T-helper 2 cell treated with Interferon-gamma antibody and Interleukin-4, amounts not matched to agents 100 ng/mL and 5 ng/mL, for 36 hours (primary cell): ENCODE measurements at regions not wholly inside any gene's neighbourhood (a gene's known extent, or its start where the extent isn't known, plus 50 kb on each side); places are given as distances from the start of the nearest gene placed in this dataset.

Source experiments
- intact Hi-C: fragments of 100-400 bp; cut with micrococcal nuclease; formaldehyde crosslinking; loops from one replicate; pipeline ENCODE4 v1.15.1; 2023

DNA sequence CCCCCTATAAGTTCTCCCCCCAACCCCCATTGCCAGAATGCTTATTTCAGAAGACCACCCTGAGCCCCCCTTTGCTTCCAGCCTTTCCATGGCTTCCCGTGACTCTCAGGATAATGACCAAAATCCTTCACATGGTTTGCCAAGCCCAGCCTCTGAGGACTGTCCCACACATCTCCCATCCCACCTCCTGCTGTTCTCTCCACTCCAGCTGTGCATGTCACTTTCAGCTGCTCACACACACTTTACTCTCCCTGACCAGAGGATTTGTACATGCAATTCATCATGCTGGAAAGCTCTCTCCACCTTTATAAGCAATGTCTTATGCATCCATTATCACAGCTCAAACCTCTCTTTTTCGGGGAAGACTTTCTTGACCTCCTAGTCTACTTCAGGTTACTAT lies 164.2 kb downstream of the PRL start:
- intact Hi-C loops, result no loop called here

DNA sequence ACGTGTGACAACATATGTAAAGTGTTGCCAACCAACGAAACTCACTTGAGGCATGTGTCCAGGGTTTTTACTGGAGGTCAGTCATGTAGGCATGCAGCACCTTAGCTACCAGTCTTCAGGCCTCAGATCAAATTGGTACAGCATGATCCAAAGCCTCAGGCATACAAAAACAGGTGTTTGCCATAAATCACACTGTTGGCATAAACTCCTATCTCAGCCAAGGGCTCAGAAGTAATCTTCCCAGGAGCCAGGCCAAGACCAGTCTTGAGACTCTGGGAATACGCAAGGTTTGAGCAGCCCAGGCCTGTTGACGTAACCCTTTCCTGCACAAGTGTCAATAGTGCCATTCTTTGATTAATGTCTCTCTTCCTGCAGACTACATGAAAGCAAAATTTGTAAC lies 163.5 kb downstream of the PRL start:
- intact Hi-C loops, result no loop called here

DNA sequence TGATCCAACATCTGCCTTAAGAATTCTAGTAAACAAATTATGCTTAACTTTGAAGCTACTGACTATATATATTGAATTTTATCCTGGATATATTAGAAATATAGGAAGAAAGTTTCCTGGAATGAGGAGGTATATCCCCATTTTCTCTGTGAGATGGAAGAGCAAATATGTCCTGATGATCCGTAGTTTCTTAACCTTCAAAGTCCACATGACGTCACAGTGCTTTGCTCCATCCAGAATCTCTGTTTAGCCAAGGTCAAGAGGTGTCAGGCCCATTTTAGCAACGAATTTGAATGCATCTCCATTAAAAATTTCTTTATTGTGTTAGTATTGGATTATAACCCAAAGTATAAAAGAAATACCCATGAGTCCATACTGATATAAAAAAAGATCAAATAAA lies 162.5 kb downstream of the PRL start:
- intact Hi-C loops, result no loop called here

DNA sequence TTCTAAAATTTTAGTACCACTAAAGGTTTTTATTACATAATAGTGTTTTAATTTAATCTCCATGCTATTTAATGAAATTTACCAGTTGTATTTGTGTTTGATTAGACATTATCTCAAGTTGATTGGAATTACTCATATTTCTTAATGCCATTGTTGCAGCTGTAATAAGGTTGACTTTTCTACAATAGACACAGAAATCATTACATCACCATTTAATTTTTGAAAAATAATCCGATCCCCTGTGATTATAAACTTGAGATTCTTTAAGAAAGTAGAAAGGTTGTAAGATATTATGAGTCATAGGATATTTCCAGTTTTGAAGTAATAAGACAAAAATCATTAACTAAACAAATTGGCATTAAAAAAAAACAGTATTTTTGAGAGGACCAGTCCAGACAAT lies 161.4 kb downstream of the PRL start:
- intact Hi-C loops, result no loop called here

DNA sequence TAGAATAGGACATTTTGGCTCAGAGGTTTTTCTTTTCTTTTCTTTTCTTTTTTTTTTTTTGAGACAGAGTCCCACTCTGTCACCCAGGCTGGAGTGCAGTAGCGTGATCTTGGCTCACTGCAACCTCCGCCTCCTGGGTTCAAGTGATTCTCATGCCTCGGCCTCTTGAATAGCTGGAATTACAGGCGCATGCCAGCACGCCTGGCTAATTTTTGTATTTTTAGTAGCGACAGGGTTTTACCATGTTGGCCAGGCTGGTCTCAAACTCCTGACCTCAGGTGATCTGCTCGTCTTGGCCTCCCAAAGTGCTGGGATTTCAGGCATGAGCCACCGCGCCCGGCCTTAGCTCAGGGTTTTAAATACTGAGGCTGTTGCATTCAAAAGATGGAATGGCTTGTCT lies 156.1 kb downstream of the PRL start:
- intact Hi-C loops, result loop anchor here (10.0 kb wide), 1 partner anchor 146 kb away; no protein-coding TSS in a partner anchor

DNA sequence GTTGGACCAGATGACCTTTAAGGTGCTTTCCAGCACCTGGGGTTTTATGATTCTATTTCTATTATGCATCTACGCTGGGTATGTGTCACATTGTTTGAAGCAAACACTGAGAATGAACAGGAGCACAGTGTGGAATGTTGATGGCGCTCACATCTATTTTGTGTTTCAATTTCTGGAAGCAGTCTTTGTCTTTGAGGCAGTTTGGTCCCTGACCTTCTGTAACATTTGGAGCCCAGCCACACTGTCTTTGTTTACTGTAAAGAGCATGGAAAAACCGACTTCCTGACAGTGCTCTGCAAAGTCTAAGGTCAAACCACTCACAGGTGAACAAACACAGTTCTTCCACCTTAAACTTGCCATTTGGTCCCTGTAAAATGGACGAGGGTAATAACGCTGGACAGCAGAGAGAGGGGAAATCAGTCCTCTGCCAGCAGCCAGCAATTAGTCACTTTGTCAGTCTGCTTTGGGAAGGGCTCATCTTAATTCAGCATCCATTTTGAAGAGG lies 155.5 kb downstream of the PRL start:
- intact Hi-C loops, result loop anchor here (10.0 kb wide), 1 partner anchor 146 kb away; no protein-coding TSS in a partner anchor

DNA sequence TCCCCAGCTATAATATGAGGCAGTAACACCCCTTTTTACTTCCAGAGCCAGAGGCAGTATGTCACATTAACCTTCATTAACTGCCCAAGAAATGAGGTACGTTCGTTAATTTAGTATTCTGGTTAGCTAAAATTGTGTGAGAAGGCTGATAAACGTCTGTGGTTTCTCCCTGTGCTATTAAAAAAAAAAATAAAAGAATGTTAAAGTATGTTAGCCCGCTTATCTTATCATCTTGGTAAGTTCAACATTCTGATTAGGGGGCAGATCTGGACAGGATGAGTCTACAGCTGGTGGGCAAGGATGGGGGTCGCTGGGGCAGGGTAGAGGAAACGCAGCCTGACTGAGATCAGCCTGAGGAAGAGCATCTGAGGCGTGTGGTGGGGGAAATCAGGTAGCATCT lies 154.0 kb downstream of the PRL start:
- intact Hi-C loops, result loop anchor here (10.0 kb wide), 1 partner anchor 148 kb away; no protein-coding TSS in a partner anchor

DNA sequence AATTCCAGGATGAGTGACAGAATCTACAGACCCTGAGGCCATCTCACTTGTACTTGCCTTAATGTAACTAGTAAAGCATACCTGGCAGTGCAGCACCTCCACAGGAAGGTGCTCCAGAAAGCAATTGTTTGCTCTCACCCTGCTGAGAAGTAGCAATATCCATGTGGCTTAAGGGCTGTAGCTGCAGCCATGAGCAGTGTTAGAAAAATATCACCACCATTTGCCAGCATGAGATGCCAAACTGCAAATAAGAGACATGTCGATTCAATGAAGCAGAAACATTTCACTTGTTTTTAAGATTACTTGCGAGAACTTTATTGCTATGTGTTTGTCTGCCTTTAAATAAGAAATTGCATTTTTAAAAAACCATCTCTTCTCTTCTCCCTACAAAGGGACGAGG lies 151.5 kb downstream of the PRL start:
- intact Hi-C loops, result loop anchor here (5.0 to 10.0 kb wide), 3 partner anchors 118 to 558 kb away; no protein-coding TSS in a partner anchor

DNA sequence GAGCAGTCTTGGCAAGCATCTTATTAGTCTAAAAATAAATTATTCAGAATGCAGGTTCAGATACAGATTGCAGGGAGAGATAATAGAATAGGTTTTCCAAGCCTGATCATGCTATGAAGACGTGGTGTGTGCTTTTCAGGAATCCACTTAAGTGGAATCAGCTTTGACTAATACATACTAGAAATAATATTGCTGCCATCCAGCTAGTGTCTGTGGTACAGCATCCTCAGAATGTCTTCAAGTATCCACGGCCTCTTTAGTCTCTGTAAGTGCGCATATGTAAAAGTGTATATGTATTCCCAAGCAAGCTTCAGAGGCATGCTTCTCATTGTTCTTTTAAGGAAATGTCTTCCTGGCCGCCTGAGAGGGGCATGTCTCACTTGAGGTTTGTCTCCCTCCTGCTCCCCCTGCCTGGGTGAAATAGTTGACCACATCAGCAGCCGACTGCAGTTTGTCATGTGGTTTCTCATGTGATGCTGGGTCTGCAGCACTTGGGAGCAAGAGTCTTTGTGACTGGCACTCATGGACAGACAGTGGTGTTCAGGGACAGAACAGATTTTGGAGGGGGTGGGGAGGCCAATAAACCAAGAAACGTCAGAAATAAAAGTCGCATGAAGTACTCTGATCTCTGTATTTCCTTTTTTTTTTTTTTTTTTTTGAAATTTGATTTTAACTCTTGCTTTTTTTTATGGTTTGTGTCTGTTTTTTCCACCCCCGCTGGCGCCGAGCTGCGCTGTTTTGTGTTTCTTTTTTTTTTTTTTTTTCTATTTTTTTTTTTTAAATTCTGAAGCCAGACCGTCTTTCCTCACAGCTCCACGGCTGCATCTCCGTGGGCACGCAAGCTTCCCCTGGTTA lies 150.8 kb downstream of the PRL start:
- intact Hi-C loops, result loop anchor here (5.0 to 10.0 kb wide), 3 partner anchors 119 to 559 kb away; no protein-coding TSS in a partner anchor

DNA sequence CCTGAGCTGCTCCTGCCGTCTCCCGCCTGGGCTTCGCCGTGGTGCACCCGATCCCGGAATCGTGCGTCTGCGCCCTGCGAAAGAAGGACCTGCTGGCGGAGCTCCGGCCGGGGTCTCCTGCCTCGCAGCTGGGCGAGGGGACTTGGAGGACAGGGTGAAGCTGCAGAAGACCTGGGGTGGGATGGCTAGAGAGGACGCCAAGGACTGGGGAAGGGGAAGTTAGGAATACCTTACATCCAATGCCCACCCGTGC lies 150.2 kb downstream of the PRL start:
- intact Hi-C loops, result loop anchor here (5.0 to 10.0 kb wide), 3 partner anchors 119 to 559 kb away; no protein-coding TSS in a partner anchor

DNA sequence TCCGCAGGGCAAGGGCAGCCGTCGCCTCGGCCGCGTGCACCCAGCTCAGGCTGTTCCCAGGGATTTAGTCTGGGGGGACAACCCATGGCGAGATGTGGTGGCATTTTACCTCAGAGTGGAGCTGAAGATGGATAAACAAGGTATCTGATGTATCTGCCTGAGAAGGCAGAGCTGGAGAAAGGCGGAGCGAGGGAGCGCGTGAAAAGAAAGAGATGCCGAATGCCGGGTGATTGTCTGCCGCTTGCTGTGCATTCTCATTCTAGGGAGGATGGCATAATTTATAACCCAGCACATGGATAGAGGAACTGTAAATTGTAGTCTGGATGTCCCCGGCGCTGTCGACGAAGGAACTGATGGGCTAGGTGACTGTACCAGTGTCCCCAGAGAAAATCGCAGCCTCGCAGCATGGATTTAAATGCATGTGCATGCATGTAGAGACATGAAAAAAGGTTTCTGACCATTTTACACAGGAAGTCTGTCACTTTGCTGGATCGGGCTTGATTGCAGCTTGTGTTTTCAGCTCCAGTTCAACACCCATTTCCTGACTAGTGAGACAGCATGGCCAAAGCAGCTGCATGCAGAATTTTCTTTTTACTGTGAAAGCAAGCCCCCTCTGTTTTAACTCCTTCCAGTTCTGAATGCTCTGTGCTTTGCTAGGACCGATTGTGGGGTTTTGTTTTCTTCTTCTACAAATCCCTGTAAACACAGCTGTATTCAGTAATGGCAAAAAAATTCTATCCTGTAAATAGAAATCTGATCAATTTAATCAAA lies 149.7 kb downstream of the PRL start:
- intact Hi-C loops, result loop anchor here (5.0 to 10.0 kb wide), 3 partner anchors 120 to 560 kb away; no protein-coding TSS in a partner anchor

DNA sequence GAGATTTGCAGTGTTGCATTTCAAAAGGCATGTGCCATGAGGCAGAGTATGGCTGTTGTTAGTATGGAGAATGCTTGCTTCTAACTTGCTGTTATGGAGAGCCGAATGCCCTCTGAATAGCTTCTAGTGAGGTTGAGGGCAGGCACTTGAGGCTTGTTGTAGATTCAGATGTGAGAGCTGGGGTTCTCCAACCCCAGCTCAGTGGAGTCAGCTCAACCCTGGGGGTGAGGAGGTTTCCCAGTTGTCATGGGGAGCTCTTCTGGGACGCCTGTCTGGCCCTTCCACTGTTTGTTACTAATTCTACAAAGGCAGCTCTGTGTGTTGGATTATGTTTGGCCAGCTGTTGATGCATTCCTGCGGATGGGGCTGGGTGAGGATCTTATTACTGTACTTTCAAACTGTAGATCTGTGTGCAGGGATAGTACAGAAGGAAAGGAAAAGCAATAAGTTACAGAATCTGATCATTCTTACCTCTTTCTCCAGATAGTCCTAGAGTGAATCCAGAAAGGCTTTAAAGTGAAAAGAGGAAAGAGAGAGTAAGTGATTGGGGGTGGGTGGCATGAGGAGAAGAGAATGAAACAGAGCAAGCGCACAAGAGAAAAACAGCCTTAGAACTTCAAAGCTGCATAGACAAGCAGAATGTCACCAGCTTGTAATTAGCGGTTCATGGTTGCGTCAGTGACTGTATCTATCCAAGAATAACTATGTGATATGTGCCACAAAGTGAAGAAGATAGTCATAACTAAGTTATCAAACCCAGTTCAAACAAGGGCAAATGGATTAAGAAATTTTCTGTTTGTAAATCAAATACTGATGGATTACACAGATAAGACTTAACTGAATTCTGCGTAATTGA lies 148.7 kb downstream of the PRL start:
- intact Hi-C loops, result loop anchor here (1.0 to 10.0 kb wide), 5 partner anchors 85 to 561 kb away; no protein-coding TSS in a partner anchor

DNA sequence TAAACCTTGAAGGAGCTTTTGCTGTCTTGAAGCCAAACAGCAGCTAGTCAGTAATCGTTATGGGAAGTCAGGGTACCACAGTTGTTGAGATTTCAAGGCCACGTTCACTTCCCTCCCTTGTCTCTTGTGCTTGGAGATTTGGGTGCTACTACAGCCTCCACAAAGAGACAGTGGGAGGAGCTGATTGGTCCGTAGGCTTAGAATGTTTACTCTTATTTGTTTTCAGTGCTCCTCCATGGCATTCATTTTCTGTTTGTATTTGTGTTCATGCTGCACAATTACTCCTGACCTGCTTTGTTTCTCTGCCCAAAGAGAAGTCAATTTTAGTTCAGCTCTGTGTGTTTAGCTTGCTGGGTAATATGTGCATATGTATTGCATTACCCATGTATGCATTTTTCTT lies 147.7 kb downstream of the PRL start:
- intact Hi-C loops, result loop anchor here (5.0 to 10.0 kb wide), 3 partner anchors 122 to 562 kb away; no protein-coding TSS in a partner anchor

DNA sequence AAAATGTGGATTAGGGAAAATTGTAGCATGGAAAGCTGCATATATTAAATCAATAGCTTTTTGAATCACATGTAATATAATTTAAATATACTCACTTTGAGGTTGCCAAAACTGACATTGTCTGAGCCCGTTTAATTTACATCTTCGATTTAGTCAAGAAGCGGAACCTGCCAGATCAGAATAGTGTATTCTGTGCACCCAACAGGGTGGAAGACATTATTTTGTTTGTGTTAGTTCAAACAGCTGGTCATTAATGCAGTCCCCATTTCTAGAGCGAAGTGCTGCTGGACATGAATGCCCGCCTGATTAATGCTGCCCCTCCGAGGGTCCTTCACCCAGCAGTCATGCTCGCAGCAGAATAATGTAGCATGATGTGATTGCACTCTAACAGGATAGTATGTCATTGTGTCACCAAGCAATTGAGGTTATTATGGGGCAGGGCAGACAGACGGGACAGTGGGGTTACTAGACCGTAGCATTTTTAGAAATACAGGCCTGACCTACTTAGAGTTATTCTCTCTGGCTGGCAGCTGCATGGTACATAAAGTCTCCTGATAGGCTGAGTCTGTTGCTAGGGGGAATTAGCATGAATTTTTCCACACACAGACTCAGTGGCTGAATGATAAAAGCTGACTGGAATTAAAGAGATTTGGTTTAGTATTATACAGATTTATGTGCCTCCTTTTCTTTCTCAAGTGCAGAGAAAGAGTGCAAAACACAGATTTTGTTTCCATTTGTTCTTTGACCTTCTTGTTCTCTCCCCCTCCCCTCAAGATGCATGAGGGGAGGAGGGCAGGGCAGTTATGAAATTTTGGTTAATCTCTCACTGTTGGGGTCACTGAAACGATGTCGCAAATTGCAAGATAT lies 147.1 kb downstream of the PRL start:
- intact Hi-C loops, result loop anchor here (5.0 to 10.0 kb wide), 3 partner anchors 122 to 562 kb away; no protein-coding TSS in a partner anchor

DNA sequence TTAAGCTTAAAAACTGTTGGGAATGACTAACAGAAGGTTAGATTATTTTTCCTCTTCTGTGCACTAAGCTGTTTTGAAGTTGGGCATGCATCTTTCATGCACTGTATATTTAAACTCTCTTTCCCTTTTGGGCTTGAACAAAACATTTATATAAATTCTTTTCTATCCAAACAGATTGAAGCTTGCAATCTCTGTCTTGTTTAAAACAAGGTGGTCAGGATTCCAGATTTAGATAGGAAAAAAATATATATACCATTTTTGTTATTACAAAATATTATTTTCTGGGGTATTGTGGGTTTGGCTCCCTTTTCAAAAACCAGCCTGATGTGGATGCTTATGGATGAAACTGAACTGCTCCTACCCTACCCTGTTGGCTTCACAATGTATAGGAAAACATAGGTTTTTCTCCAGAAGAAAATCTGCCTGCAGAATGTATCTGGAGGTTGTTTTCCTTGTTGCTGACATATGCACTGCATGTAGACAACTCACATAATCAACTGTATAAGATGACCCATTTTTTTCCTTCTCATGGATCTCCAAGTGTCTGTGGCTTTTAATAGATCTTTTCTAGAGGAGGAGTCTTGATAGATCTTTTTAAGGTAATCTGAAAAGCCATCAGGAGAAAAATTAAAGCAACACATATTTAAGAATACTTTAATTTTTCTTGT lies 146.3 kb downstream of the PRL start:
- intact Hi-C loops, result no loop called here

DNA sequence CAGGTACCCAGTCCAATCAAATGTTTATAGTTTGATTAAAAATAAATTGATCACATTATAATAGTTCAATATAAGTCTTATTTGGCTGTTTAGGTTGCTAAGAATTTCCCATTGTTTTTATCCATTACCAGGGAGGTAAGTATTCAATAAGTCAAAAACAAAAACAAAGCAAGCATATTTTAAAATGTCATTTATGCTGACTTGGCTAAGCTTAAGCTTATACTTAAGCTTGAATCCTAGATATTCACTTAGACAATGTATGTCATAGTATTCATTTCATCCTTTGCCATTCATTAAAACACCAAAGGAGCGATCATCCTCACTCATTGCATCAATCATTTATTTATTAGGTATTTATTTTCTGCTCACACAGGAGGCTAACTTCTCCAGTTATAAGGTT lies 144.9 kb downstream of the PRL start:
- intact Hi-C loops, result no loop called here

DNA sequence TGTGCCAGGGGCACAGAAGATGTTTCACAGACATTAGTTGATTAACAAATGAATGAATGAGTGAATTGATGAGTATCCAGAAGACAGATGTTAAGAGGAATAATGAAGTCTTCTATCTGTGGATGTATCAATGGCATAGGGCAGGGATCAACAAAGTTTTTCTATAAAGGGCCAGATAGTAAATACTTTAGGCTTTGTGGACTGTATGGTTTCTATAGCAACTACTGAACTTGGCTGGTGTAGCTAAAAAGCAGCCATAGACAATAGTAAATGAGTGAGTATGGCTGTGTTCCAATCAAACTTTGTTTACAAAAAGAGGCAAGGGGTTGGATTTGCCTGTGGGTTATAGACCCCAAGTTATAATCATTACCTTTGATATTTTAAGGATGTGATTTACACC lies 144.0 kb downstream of the PRL start:
- intact Hi-C loops, result no loop called here

DNA sequence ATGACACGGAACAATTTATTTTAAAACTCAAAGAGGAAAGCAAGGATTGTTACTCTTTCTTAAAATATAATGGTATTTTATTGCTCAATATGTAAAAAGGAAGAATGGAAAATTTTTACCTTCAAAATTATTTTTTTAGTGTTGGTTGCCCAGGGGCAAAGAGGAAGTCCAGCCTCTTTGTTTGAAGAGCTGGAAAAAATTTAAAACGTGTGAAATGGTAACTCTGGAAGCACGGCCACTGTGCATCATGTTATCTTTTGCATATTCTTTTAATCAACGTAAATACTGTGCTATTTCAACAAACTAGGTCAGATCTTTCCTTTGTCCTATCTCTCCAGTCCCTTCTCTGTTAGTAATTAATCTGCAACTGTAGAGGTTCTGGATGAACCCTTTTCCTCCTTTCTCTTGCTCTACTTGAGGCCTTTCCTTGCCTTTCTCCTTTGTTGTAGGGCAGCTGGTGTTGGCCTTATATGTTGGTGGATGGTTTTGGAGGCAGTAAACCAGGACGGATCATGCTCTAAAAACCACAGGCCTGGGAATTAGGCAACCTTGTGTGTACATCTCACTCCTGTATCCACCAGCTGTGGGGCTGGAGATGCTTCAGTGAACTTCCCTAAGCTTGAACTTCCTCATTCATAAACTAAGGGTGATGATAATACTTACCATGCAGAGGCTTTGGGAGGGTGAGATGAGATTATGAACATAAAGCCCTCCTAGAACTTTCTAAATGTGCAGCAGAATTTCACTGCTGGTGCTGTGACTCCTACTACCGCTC lies 143.3 kb downstream of the PRL start:
- intact Hi-C loops, result no loop called here

DNA sequence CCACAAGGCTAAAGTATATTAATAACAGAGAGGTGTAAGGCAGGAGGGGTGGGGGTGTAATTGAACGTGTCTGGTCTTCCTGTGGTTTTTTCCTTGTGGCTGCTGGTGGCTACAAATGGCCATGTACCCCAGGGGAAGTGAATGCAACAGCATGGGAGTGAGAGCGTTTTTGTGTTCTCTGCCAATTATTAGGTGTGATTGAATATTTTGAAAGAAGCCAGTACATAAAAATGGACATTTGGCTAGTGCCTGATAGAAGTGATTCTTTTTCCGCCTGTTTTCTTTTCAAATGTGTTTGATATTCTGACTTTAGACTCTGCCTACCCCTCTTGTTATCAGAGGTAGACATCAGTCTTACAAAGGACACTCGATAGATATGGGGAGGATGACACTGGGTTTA lies 141.3 kb downstream of the PRL start:
- intact Hi-C loops, result no loop called here
